GM20000 (cell line): ENCODE measurements at regions not wholly inside any gene's neighbourhood (a gene's known extent, or its start where the extent isn't known, plus 50 kb on each side); places are given as distances from the start of the nearest gene placed in this dataset.

Source experiments
- DNase-seq: peaks from one replicate; pipeline ENCODE4 v3.0.0; 2012; ENCODE audit warnings: low spot score
- CTCF ChIP-seq: IDR thresholded peaks from 2 replicates; pipeline ENCODE4 v1.5.1; 2012; ENCODE audit warnings: mild to moderate bottlenecking, control low read depth; ENCODE audit errors: extremely low read depth, missing control alignments

GRCh38 chr2:196284144-196284844 lies 112.9 kb upstream of the STK17B start:
- TF ChIP-seq CTCF = no peak
- DNase-seq = no peak

- TF ChIP-seq CTCF = no peak
- no peak for DNase-seq
Measured at GRCh38 chr2:196284866-196285557, 113.6 kb upstream of the STK17B start.

GRCh38 chr2:196286821-196287220 lies 115.4 kb upstream of the STK17B start:
- TF ChIP-seq CTCF = no peak
- DNase-seq = no peak

GRCh38 chr2:196287523-196287922 lies 116.1 kb upstream of the STK17B start:
- DNase-seq = no peak
- TF ChIP-seq CTCF = no peak

- no peak for TF ChIP-seq CTCF
- DNase-seq = no peak
Measured at GRCh38 chr2:196288006-196288538, 116.7 kb upstream of the STK17B start.

- DNase-seq = peak; percentile 18
Measured at GRCh38 chr2:196289000-196289399, 117.6 kb upstream of the STK17B start.

More at GRCh38 chr2:196289000-196289399, 117.6 kb upstream of the STK17B start:
- TF ChIP-seq CTCF = no peak
